GM12875 (cell line): ENCODE measurements at regions not wholly inside any gene's neighbourhood (a gene's known extent, or its start where the extent isn't known, plus 50 kb on each side); places are given as distances from the start of the nearest gene placed in this dataset.
"Not testable (repeated sequence)": the region's sequence is repeated elsewhere in the genome, so short reads cannot be mapped to it uniquely, and the experiment has no call there.

Source experiments
- H3K4me3 ChIP-seq: one replicate; pipeline ENCODE4 v1.5.1; 2011; ENCODE audit warnings: low read depth, low read length, control low read depth
- CTCF ChIP-seq: IDR thresholded peaks from 2 replicates; pipeline ENCODE4 v1.5.1; 2011; ENCODE audit warnings: low read depth, mild to moderate bottlenecking, control low read depth, inconsistent platforms, low read length, moderate library complexity, borderline replicate concordance; ENCODE audit not compliant: insufficient read depth

DNA sequence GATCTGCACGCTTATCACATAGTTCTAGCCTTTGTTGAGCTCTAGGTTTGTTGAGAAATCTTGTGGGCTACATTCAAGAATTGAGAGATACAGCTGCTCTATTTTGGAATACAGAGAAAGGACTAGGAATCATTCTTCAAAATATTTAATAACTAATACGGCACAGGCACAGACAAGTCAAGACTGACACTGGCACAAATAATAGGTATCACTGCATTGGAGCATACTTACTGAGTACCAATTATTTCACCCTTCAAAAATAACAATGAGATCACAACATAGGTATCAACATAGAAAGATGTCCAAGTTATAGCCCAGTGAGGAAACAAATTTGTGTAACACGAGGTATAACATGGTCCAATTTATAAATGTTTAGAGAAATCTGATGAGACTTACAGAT, 133.7 kb upstream of the TSC22D2 start:
- no peak for TF ChIP-seq CTCF
- H3K4me3 ChIP-seq: no peak overlapping the region

DNA sequence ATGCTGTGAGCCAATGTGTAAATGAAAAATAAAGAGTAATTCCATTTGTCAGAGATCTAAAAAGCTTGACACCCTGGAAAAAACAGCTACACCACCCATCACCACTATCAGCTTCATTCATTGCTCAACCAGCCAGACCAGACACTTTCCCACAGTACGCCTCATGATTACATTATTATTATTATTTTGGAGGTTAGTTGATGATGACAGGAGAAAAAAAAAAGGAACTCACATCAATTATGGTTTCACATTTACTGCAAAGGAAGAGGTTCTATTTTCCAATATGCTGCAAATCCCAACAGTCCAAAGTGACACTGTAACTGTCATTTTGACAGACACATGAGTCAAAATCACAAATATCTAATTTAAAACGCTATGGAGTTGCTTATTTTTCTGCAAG, 134.7 kb upstream of the TSC22D2 start:
- H3K4me3 ChIP-seq: no peak overlapping the region
- TF ChIP-seq CTCF: no peak

GRCh38 chr3:150271591-150271960, 136.5 kb upstream of the TSC22D2 start:
- no peak for TF ChIP-seq CTCF
- H3K4me3 ChIP-seq: no peak overlapping the region

DNA sequence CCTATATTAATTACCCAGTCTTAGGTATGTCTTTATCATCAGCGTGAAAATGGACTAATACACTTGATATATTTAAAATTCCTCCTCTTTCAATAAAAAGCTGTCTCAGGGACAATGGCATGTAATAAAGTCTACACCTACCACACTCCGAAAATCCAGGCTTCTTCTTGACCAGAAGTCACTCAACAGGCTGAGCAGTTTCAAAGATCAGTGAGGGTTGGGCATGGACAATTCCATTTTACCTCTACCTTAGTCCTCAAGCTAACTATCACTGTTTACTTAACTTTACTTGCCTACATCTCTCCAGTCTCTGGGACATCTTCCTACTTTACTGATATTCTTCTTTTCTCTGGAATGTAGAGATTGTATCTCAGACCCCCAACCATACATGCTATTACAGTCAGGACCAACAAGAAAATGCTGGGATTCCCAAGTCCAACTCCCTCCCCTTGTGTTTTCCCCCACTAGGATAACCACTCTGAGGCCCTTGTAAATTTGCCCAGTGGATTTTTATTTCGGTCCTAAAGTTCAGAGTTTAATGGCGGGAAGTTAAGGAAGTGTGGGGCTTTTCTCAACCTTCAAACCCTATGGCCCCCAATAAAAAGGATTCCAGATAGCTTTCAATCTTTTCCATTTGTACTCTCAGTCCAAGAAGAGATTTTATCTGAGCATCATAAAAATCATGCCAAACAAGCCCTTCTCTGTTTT, 137.1 kb upstream of the TSC22D2 start:
- TF ChIP-seq CTCF: no peak
- H3K4me3 ChIP-seq: no peak overlapping the region

- H3K4me3 ChIP-seq: not testable (repeated sequence)
Observed at GRCh38 chr3:150270444-150270843, 137.7 kb upstream of the TSC22D2 start.

GRCh38 chr3:150269526-150269925, 138.6 kb upstream of the TSC22D2 start:
- TF ChIP-seq CTCF: no peak
- H3K4me3 ChIP-seq: no peak overlapping the region

DNA sequence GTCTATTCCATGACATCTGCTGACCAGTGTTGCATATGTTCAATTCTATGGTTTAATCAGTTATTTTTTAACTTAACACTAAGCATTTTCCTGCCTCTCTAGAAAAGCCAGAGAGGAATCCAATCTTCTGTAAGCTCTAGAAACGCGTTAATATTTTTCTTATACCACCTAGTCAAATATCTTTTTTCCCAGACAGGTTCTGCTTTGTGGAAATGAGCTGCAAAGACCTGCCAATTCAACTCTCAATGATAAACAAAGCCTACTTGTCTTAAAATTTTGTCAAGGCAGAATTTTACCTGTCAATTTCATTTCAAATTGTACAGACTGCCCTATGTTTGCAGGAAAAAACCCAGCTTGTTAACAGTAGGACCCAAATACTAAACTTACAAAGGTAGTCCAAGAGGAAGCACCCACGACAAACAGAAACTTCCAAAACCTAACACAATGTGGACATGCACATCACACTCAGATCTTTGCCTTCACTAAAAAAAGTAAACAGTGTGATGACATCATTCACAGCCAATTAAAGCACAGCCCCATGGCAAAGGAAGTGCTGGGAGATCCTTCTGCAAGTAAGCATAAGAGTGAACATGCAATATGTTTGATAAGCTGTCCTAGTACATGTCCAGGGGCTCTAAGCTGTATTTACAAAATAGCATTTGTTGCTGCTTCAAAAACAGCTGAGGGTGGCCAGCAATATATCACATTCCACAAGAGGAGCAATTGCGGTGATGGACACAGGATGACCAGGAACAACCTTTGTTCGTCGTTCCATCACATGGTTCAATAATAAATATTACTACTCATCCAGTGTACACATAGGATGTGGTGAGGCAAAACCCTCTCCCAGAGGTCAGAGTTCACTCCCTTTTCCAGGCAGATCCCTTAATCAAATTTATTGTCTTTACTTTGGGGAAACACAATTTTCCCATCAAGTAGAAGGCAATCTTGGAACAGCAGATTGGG, 139.4 kb upstream of the TSC22D2 start:
- no peak overlapping the region for H3K4me3 ChIP-seq
- TF ChIP-seq CTCF: no peak
